HG03103 (cell line): ENCODE measurements at regions not wholly inside any gene's neighbourhood (a gene's known extent, or its start where the extent isn't known, plus 50 kb on each side); places are given as distances from the start of the nearest gene placed in this dataset.

Experiments
- ATAC-seq: cut with Tn5 transposase; IDR thresholded peaks from one replicate; pipeline ENCODE4 v1.9.1; 2021; ENCODE audit warnings: low read depth; ENCODE audit not compliant: unreplicated experiment

DNA sequence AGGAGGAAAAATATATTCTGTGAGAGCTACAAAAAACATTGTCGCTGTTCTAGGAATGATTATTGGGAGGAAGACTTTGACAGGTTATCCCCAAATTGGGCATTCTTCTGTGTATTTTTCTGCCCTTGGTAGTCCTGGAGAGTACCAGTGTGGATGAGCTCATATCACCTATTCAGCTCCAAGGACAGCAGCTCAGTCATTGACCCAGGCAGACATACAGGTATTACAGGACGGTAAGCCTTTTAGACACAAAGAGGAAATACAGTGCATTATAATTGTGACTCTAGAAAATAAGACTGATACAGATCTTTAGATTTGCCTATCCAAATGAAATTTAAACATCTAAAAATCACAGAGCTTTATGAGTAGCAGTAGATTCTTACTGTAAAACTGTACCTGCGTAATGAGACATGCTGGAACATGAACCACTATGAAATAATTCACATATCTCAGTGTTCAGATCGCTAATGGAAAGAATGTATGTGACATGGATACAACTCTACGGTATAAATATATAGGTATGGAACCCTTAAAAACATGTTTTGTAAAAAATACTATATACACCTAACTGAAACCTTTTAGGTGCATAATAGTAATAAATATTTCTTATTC, 56.0 kb downstream of the PLK2 start:
- no peak for ATAC-seq

DNA sequence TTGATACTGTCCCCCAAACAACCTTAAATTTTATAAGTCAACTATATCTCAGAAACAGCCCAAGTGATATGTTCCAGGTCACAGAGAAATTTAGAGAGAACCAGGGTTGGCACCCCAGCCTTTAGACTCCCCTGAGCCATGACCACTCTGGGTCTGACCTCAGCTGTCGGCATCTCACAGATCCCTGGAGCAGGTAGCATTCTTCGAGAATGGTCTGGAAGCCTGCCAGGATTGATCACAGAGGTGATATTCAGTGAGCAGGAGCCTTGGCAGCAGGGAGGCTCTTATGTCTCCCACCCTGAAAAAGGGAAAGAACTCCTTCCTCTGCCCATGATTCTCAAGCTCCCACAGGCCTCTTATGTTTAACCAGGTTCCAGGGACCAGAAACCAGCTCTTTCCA, 58.2 kb downstream of the PLK2 start:
- no peak for ATAC-seq

DNA sequence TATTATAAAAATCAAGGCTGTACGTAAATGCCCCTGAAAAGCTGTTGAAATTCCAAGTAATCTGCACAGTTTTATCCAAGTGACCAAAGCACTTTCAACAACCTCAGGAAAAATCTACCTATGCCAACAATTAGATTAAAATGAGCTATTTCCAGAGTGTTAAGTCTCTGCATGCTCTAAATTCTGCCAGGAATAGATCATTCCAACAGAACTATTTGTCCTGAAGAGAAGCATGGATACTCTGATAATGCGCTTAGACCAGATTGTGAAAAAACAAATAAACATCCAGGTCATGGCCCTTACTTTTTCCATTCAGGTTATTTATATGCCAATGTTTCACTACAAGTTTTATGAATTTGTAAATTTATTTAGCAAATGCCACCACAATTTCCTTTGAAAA, 59.1 kb downstream of the PLK2 start:
- no peak for ATAC-seq

DNA sequence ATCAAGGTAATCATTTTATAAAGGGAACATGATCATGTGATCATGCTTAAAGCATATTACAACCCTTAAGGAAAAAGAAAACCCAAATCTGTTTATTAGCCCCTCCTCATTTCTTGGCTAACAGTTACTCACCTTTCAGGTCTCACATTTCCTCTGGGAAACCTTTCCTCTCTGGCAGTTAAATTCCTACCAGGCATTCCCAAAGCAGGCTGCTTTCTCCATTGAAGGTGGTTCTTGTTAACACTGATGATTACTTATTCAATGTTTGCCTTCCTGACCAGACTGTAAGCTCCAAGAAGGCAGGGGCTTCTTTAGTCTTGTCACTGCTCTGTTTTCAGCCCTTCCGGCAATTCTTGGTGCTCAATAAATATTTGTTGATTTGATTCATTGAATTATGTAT, 59.9 kb downstream of the PLK2 start:
- no peak for ATAC-seq

DNA sequence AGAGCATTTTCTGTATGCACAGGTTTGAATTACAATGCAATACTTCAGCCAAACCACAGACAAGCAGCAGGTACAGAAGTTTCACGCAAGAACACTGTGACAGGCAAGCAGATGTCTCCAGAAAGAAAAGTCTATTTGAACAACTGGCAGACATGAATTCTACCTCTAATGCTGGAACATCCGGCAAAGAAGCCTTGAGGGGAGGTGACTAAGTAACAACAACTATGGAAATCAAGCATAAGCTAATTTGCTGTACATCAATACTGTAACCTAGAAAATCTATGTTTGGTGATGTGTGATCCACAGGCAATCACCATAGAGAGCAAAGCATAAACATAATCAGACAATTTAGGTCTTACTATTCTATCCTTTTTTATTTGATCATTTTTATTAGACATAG, 65.5 kb downstream of the PLK2 start:
- no peak for ATAC-seq

DNA sequence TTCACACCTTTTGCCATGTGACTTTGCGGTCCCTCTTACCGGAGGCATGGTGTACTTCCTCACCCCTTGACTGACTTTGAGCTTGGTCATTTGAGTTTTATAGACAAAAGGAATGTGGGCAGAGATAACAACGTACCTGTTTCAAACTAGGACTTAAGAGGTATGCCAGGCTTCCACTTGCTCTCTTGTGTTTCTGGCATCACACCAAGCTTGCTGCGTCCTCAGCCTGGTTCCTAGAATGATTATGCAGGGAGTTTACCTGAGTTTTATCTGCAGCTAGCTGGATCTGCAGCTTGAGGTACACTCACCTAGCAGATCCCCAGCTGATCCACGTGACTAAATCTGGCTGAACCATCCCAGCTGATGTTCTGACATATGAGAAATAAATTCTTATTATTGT, 66.2 kb downstream of the PLK2 start:
- no peak for ATAC-seq

DNA sequence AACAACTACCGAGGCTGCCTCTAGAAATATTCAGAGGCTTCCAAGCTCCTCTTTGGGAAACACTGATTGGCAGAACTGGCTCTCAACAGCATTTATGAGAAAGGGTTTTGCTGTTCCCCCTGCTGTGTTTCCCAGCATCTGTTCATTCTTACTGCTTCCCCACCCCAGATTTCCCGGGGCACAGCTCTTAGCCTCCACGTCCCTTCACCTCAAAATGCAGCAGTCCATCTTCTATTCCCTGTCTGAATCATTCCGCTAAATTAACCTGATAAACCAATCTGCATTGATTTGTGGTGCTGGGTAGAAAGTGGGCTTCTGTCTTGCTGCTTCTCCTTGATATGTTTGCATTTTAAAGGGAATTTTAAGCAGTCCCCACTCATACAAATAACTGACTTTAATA, 67.4 kb downstream of the PLK2 start:
- no peak for ATAC-seq

DNA sequence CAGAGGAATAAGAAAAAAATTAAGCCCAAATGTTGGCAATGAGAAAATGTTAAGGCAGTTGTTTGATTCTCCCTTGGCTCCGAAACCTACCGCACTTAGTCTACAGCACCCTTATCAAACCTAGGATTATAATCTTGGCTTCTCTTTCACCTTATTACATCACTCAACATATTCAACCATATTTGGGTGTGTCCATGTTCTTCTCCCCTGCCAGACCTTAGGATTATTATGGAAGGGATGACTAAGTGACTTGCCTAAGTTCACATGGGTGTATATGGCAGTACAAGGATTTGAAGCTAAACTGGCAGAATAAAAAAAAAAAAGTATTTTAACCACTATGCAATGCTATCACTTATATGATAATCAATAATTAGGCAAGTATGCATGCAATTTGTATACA, 76.4 kb downstream of the PLK2 start:
- no peak for ATAC-seq

DNA sequence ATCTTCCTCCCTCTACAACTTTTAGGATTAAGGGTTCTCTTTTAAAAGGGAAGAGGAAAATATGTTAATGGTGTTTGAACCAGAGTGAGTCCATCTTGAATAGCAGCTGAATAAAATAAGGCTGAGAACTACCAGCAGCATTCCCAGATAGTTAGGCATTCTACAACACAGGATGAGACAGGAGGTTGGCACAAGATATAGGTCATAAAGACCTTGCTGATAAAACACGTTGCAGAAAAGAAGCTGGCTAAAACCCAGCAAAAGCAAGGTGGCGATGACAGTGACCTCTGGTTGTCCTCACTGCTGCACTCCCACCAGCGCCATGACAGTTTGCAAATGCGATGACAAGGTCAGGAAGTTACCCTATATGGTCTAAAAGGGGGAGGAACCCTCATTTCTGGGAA, 77.8 kb downstream of the PLK2 start:
- no peak for ATAC-seq

DNA sequence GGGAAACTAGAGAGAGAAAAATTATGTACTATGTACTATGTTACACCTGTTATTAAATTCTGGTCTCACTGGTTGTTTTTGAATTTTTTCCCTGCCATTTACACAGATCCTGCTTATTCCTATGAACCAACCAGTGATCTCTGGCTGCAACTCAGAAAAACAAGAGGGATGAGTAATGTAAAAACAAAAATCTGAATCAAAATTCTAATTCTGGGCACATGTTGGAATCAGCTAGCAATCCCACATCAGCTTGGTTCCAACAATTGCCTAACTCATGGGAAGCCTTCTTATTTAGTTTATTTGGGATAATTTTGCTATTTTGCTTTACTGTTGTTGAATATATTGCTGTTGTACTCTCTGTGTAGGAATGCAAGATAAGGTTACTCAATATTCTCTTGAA, 78.3 kb downstream of the PLK2 start:
- no peak for ATAC-seq

DNA sequence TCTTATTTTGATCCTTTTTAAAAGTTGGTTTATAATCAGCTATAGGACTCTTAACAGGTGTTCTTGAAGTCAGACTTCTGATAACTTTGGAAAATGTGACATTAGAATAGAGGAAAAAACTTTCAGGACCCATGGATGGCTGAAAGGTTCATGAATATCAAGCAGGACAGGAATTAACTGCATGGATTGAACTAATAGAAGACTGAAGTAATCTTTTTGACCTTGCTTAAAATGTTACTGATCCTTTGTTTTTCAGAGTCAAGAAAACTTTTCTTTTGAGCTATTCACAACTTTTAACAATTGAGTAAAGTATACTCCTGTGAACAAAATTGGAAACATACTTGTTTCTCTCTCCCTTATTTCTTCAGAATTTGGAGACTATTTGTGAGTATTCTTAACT, 79.2 kb downstream of the PLK2 start:
- no peak for ATAC-seq

DNA sequence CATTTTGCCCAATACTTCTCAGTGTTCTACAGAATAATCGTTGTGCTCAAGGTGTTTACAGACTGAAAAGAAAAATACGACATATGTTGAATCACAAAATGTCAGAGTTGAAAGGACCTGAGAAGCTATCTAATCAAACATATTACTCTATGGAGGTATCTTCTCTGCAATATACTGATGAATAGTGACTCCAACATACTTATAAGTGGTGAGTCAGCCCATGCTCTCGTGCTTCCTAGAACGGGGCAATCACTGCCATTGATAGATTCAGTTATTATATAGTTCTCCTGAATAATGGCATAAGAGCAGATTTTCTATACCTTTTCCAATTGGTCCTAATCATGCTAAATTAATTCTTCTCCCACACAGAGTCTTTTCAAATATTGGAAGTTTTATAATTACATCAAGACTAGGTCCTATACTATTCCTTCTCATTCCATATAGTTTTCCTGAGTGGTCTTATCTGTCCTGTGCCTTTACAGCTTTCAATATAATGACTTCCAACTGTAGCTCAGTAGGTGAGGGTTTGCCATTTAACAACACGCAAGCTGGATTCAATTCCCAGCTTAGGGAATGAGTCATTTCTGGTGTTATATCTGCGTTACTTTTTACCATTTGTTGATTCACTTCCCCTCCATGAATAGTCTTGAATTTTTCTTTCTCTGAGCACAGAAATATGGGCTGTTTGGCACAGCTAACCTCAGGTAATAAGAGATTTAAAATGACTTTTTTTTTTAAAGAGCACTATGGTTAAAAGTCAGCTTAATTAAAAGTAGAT, 81.1 kb downstream of the PLK2 start:
- ATAC-seq, result no peak

DNA sequence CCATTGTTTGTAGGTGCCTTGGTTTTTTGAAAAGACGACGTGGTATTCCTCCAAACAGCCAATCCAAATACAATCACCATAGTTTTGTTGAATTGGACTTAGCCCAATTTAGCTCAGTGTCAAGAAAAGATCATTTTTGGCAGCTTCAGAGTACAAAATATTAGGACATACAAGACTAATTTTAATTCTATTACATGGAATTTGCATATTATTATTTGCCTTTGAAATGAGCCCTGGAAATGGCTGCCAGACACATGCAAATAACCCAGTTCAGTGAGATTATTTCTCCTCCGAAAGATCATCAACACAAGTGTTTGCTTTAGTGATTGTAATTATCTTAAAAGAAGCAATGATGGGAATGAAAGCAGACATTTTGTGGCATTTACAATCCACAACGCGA, 89.3 kb downstream of the PLK2 start:
- no peak for ATAC-seq

DNA sequence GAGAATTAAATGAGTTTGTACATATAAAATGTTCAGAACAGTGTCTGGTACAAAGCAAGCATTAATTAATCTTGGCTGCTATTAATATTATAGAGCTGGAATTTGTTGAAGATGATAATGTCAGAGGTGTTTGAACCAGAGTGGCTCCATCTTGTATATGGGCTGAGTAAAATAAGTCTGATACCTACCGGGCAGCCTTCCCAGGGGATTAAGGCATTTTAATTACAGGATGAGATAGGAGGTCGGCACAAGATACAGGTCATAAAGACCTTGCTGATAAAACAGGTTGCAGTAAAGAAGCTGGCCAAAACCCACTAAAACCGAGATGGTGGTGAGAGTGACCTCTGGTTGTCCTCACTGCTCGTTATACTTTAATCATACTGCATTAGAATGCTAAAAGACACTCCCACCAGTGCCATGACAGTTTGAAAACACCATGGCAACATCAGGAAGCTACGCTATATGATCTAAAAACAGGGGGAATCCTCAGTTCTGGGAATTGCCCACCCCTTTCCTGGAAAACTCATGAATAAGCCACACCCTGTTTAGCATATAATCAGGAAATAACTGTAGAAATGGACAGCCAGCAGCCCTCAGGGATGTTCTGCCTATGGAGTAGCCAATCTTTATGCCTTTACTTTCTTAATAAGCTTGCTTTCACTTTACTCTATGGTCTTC, 90.2 kb downstream of the PLK2 start:
- no peak for ATAC-seq

DNA sequence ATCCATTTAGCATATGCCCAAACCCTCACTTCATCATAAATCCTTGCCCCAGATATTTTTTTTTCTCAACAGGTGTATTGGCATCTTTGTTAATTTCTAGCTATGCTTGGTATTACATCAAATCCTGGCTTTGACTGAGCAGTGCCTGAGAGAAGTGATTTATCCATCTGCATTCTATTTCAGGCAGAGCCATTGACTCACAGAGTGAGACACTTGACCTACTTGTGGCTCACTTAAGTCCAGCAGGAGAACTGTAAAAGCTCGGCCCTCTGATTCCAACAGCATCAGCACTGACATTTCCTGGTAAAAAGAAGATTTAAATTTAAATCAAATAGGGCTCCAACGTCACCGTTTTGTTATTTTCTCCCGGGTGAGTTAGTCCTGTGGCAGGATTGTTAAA, 93.4 kb downstream of the PLK2 start:
- no peak for ATAC-seq

DNA sequence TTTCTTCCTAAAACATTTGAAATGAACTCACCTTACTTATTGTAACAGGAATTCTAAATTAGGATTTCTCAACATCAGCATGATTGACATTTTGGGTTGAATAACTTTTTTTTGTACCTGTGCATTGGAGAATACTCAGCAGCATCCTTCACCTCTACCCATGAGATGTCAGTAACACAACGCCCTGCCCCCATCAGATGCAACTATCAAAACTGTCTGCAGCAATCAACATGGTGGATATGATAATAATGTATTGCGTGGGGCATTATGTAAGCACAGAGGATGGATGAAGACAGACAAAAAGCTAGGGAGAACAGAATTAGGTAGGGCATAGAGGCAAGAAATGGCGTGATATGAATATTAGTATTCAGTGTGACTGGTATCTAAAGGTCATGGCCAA, 94.1 kb downstream of the PLK2 start:
- no peak for ATAC-seq

DNA sequence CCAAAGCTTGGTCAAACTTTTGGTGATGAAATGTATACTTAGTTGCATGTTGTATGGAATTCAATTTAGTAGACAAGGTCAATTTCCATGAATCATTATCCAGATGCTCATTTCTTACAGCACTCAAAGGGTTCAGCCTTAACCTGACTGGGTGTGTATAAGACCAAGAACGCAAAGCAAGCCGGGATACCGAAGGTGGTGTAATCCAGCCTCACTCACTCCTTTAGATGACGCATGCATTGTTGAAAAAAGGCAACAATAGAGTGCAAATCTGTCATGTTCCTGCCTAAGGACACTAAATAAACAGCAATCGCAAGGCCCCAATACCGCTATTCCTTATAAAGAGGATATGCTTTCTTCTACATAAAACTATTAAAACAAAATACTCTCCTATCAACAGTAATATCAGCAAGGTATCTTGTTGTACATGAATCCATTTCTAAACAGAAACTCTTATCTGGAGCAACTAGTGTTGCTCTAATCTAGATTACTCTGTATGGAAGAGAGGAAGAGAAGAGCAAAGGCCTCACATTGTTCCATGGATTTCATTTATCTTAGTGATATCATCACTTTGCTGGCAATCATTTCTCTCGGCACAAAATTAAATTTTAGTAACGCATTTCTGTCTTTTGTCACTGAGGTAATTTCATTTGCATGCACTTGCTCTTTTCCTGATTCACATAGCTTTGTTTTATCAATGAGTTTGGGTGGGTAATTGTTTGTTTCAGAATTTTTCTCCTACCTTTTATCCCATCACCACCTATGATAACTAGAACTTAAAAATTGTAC, 96.2 kb downstream of the PLK2 start:
- ATAC-seq, result no peak

DNA sequence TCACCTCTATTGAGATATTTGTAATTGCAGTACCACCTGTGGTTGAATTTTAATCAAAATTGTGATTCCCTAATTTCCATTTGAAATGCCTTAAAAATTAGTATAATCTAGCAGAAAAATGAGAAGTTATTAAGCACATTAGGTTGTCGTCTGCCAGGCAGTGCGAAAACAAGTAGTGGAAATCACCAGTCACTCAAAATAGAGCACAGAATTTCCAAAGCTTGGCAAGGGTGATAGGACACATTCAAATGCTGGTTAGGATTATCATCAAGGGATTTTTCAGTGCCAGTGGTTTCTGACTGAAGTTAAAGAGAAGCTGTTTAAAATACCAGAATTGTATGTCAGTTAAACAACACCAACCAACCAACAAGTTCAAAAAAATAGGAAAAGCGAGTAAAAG, 97.8 kb downstream of the PLK2 start:
- ATAC-seq, result no peak

DNA sequence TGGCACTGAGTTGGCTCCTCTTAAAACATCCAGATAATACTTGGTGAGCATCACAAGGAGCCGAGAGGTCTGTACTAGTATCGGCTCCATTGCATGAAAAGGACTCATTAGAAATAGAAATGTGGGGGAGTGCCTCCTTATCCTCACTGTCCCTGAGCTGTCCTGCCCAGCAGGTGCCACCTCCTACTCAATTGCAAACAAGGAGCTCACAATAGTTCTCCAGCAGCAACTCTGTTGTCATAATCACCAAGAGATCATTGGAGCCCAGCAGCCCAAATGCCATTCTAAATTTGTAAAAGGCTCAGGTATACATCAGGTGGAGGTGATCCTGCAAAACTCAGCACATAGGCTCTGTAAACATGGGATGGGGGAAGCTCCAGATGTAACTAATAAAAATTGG, 99.1 kb downstream of the PLK2 start:
- no peak for ATAC-seq

DNA sequence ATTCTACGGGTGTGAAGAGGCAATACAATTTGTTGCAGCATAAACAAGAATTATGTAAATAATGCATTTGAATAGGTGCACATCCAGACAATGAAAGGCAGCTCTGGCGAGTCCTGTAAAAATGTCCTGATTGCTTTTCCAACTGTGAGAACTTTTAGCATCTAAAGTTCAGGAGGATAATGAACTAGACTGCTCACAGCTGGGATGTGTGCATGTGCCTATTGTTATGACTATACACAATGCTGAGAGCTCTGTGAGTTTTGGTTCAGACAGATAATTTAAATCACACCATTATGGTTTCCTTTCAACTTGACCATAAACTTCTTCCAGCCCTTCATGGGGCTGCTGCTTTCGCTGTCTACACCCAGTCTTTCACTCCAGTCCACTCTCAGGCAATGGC, 99.9 kb downstream of the PLK2 start:
- ATAC-seq, result no peak

DNA sequence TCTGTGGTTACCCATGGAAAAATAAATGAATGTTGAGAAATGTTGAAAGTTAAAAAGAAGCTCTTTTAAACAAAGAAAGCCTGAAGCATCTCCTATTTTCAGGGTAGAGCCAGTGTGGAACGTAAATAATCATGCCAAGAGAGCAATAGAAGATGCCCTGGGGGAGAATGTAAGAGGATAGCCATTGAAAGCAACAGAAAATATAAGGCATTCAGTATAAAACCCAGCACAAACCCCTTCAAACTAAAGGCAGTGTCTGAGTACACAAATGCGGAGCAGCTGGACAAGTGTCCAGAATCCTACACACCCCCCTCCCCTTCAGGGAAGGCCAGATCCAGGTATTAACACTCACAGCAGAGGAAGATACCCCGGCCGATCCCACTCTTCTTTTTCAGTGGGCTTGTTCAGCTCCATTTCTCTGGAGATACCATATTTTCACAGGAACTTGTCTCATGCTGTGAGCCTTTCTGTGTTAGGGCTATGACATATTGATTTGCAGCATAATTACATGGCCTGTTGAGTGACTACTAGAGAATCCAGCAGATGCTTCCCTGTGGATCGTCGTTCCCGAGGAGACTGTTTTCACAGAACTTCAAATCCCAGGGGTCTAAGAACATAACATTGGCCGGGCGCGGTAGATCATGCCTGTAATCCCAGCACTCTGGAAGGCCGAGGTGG, 101.2 kb downstream of the PLK2 start:
- no peak for ATAC-seq
